Mucosa of rectum (tissue), 2 donors: ENCODE measurements at regions not wholly inside any gene's neighbourhood (a gene's known extent, or its start where the extent isn't known, plus 50 kb on each side); places are given as distances from the start of the nearest gene placed in this dataset.

ENCODE experiments used
- H3K27ac ChIP-seq, 2 donors: one replicate each; pipeline ENCODE4 v1.7.0; 2013; ENCODE audit warnings: inconsistent platforms in 2 of 2, low read depth in 2 of 2, low read length in 2 of 2
- H3K27me3 ChIP-seq, 2 donors: one replicate each; pipeline ENCODE4 v1.7.0; 2013; ENCODE audit warnings: low read length in 2 of 2; ENCODE audit not compliant: control insufficient read depth in 2 of 2, insufficient read depth in 2 of 2
- H3K36me3 ChIP-seq, 2 donors: one replicate each; pipeline ENCODE4 v1.7.0; 2013; ENCODE audit warnings: low read length in 2 of 2; ENCODE audit not compliant: control insufficient read depth in 2 of 2, insufficient read depth in 2 of 2
- H3K4me1 ChIP-seq, 2 donors: one replicate each; pipeline ENCODE4 v1.7.0; 2013; ENCODE audit warnings: low read length in 2 of 2, mild to moderate bottlenecking in 1 of 2; ENCODE audit not compliant: control insufficient read depth in 2 of 2, insufficient read depth in 2 of 2
- H3K4me3 ChIP-seq, 2 donors: one replicate each; pipeline ENCODE4 v1.7.0; 2013; ENCODE audit warnings: low read length in 2 of 2
- H3K9ac ChIP-seq, 2 donors: one replicate each; pipeline ENCODE4 v1.7.0; 2013; ENCODE audit warnings: low read length in 2 of 2, low read depth in 1 of 2, mild to moderate bottlenecking in 1 of 2
- H3K9me3 ChIP-seq, 2 donors: one replicate each; pipeline ENCODE4 v1.7.0; 2013; ENCODE audit warnings: low read length in 2 of 2; ENCODE audit not compliant: control insufficient read depth in 2 of 2
- donor health status: healthy.
- donor health status: Normal muscosa, but diverticular disease.

GRCh38 chr10:4024516-4025245 lies 239.7 kb upstream of the KLF6 start:
- H3K9me3 ChIP-seq, result peaks cover 0 to 2% of the 10 kb centered on the region in 2 donors
- H3K27ac ChIP-seq, result no peak overlapping the region
- H3K9ac ChIP-seq, result no peak overlapping the region
- no peaks in the 10 kb centered on the region for H3K27me3 ChIP-seq
- H3K36me3 ChIP-seq, result no peaks in the 10 kb centered on the region
- H3K4me3 ChIP-seq, result no peak overlapping the region
- H3K4me1 ChIP-seq, result peaks cover 3 to 5% of the 10 kb centered on the region in 2 donors

- no peaks in the 10 kb centered on the region for H3K27me3 ChIP-seq
- H3K9ac ChIP-seq, result no peak overlapping the region
- peaks cover 3 to 5% of the 10 kb centered on the region in 2 donors for H3K4me1 ChIP-seq
Observed at GRCh38 chr10:4024027-4024426, 239.0 kb upstream of the KLF6 start.

GRCh38 chr10:4022473-4022872 lies 237.5 kb upstream of the KLF6 start:
- Histone ChIP-seq H3K9ac (no peak overlapping the region), H3K9me3 (peaks cover 0 to 2% of the 10 kb centered on the region in 2 donors), H3K36me3 (no peaks in the 10 kb centered on the region)

More at GRCh38 chr10:4024027-4024426, 239.0 kb upstream of the KLF6 start:
- no peaks in the 10 kb centered on the region for H3K36me3 ChIP-seq
- no peak overlapping the region for H3K27ac ChIP-seq
- H3K9me3 ChIP-seq, result peaks cover 0 to 2% of the 10 kb centered on the region in 2 donors
- no peak overlapping the region for H3K4me3 ChIP-seq

GRCh38 chr10:4020631-4021030 lies 235.6 kb upstream of the KLF6 start:
- H3K27me3 ChIP-seq, result no peaks in the 10 kb centered on the region

More at GRCh38 chr10:4022473-4022872, 237.5 kb upstream of the KLF6 start:
- Histone ChIP-seq H3K27me3 (no peaks in the 10 kb centered on the region), H3K4me3 (no peak overlapping the region), H3K4me1 (no peaks in the 10 kb centered on the region), H3K27ac (no peak overlapping the region)

GRCh38 chr10:4018054-4018511 lies 233.1 kb upstream of the KLF6 start:
- no peak overlapping the region for H3K27ac ChIP-seq
- no peaks in the 10 kb centered on the region for H3K27me3 ChIP-seq
- peaks cover 0 to 2% of the 10 kb centered on the region in 2 donors for H3K9me3 ChIP-seq

More at GRCh38 chr10:4020631-4021030, 235.6 kb upstream of the KLF6 start:
- Histone ChIP-seq H3K36me3 (no peaks in the 10 kb centered on the region), H3K9ac (no peak overlapping the region), H3K27ac (no peak overlapping the region), H3K9me3 (peaks cover 0 to 2% of the 10 kb centered on the region in 2 donors), H3K4me3 (no peak overlapping the region), H3K4me1 (no peaks in the 10 kb centered on the region)

GRCh38 chr10:4017336-4017735 lies 232.3 kb upstream of the KLF6 start:
- Histone ChIP-seq H3K4me3 (no peak overlapping the region), H3K9ac (no peak overlapping the region), H3K4me1 (no peaks in the 10 kb centered on the region), H3K27ac (no peak overlapping the region), H3K9me3 (peaks cover 0 to 2% of the 10 kb centered on the region in 2 donors), H3K27me3 (no peaks in the 10 kb centered on the region), H3K36me3 (no peaks in the 10 kb centered on the region)

More at GRCh38 chr10:4018054-4018511, 233.1 kb upstream of the KLF6 start:
- no peaks in the 10 kb centered on the region for H3K4me1 ChIP-seq
- no peak overlapping the region for H3K4me3 ChIP-seq
- no peaks in the 10 kb centered on the region for H3K36me3 ChIP-seq
- no peak overlapping the region for H3K9ac ChIP-seq

- H3K4me3 ChIP-seq, result no peak overlapping the region
- peaks cover 0 to 2% of the 10 kb centered on the region in 2 donors for H3K9me3 ChIP-seq
- H3K27me3 ChIP-seq, result no peaks in the 10 kb centered on the region
- H3K36me3 ChIP-seq, result no peaks in the 10 kb centered on the region
- no peak overlapping the region for H3K27ac ChIP-seq
- H3K9ac ChIP-seq, result no peak overlapping the region
- H3K4me1 ChIP-seq, result no peaks in the 10 kb centered on the region
Observed at GRCh38 chr10:4016214-4016740, 231.3 kb upstream of the KLF6 start.

- no peak overlapping the region for H3K27ac ChIP-seq
- no peak overlapping the region for H3K9ac ChIP-seq
- H3K4me1 ChIP-seq, result no peaks in the 10 kb centered on the region
- no peak overlapping the region for H3K4me3 ChIP-seq
- no peaks in the 10 kb centered on the region for H3K36me3 ChIP-seq
- H3K27me3 ChIP-seq, result no peaks in the 10 kb centered on the region
- H3K9me3 ChIP-seq, result no peaks in the 10 kb centered on the region
Observed at GRCh38 chr10:4013651-4014121, 228.7 kb upstream of the KLF6 start.

GRCh38 chr10:4012848-4013247 lies 227.8 kb upstream of the KLF6 start:
- no peaks in the 10 kb centered on the region for H3K9me3 ChIP-seq
- H3K27ac ChIP-seq, result no peak overlapping the region
- no peaks in the 10 kb centered on the region for H3K4me1 ChIP-seq
- no peak overlapping the region for H3K9ac ChIP-seq
- H3K27me3 ChIP-seq, result no peaks in the 10 kb centered on the region
- H3K36me3 ChIP-seq, result no peaks in the 10 kb centered on the region
- H3K4me3 ChIP-seq, result no peak overlapping the region

- no peaks in the 10 kb centered on the region for H3K9me3 ChIP-seq
- H3K4me1 ChIP-seq, result no peaks in the 10 kb centered on the region
- H3K4me3 ChIP-seq, result no peak overlapping the region
- no peak overlapping the region for H3K9ac ChIP-seq
- H3K27ac ChIP-seq, result no peak overlapping the region
- H3K36me3 ChIP-seq, result no peaks in the 10 kb centered on the region
- no peaks in the 10 kb centered on the region for H3K27me3 ChIP-seq
Observed at GRCh38 chr10:4011136-4011812, 226.3 kb upstream of the KLF6 start.
